Body of pancreas (tissue), 4 donors: ENCODE measurements at regions not wholly inside any gene's neighbourhood (a gene's known extent, or its start where the extent isn't known, plus 50 kb on each side); places are given as distances from the start of the nearest gene placed in this dataset.

Experiments
- ATAC-seq: fragments of 150-250 bp; one replicate; pipeline ENCODE4 v1.9.1; 2016
- DNase-seq, 4 donors: peaks; one replicate each; pipeline ENCODE4 v3.0.0-alpha.2; 2019
- H3K27ac ChIP-seq, 4 donors: fragments of 200-600 bp; sonication (generic); 1 replicate in 3 of 4; 2 replicates in 1 of 4; pipeline versions ENCODE4 v1.5.1 to v1.6.1; 2016 to 2019; ENCODE audit warnings: mild to moderate bottlenecking in 1 of 4, mixed read lengths in 1 of 4, moderate library complexity in 1 of 4
- H3K27me3 ChIP-seq, 2 donors: fragments of 200-600 bp; sonication (generic); one replicate each; pipeline ENCODE4 v1.6.0; 2016; ENCODE audit warnings: mild to moderate bottlenecking in 1 of 2
- H3K36me3 ChIP-seq, 2 donors: fragments of 200-600 bp; sonication (generic); replicated peaks in 1 of 2; 2 replicates each; pipeline ENCODE4 v1.5.1; 2016; ENCODE audit warnings: low read depth in 2 of 2; ENCODE audit not compliant: insufficient read depth in 1 of 2
- H3K4me1 ChIP-seq: fragments of 200-600 bp; sonication (generic); one replicate; pipeline ENCODE4 v1.6.0; 2016
- H3K4me3 ChIP-seq, 2 donors: fragments of 200-600 bp; sonication (generic); 1 replicate in 1 of 2; 2 replicates in 1 of 2; pipeline ENCODE4 v1.5.1; 2016 to 2019
- H3K9me3 ChIP-seq, 3 donors: fragments of 200-600 bp; sonication (generic); 1 replicate in 2 of 3; 2 replicates in 1 of 3; pipeline ENCODE4 v1.5.1; 2016
- CTCF ChIP-seq, 7 experiments: fragments of 450-650 bp in 4 of 7; fragments of 200-600 bp in 3 of 7; sonication (generic) in 3 of 7; IDR thresholded peaks; one replicate each; pipeline ENCODE4 v1.5.1; 2016 to 2019; ENCODE audit warnings: antibody characterized with exemption in 7 of 7
- POLR2A ChIP-seq, 3 donors: fragments of 450-650 bp; IDR thresholded peaks; one replicate each; pipeline ENCODE4 v1.6.1; 2016; ENCODE audit warnings: antibody characterized with exemption in 3 of 3, mild to moderate bottlenecking in 2 of 3
- WGBS, 2 donors: methylation state at CpG; one replicate each; pipeline ENCODE4 v1.1.5; 2017; 5-methylcytosine and 5-hydroxymethylcytosine counted together
- intact Hi-C: fragments of 100-400 bp; cut with DNase I; formaldehyde crosslinking; loops from one replicate; pipeline ENCODE4 v1.15.1; 2023

- WGBS, 2 donors = 26 to 30% methylated on average over 1 of the region's 1 CpG
- Histone ChIP-seq H3K4me1 (no peaks in the 10 kb centered on the region), H3K27ac (no peak overlapping the region), H3K4me3 (no peak overlapping the region), H3K9me3 (peaks cover 0 to under 1% (median 0%) of the 10 kb centered on the region in 3 donors), H3K36me3 (no peaks in the 10 kb centered on the region), H3K27me3 (no peaks in the 10 kb centered on the region)
- TF ChIP-seq POLR2A (IDR thresholded peaks at IDR 0.05) (no peak), CTCF (IDR thresholded peaks at IDR 0.05) (no peak)
- intact Hi-C loops = no loop called here
- DNase-seq = no peak
- ATAC-seq = no peak
Observed at GRCh38 chr20:6519556-6519955, 247.9 kb upstream of the BMP2 start.

- Histone ChIP-seq H3K27ac (no peak overlapping the region), H3K4me1 (no peaks in the 10 kb centered on the region), H3K36me3 (no peaks in the 10 kb centered on the region), H3K9me3 (no peaks in the 10 kb centered on the region), H3K4me3 (no peak overlapping the region), H3K27me3 (no peaks in the 10 kb centered on the region)
- no peak for DNase-seq
- intact Hi-C loops = no loop called here
- WGBS, 2 donors = 0 to 3% methylated on average over 1 of the region's 1 CpG
- no peak for ATAC-seq
- no peak for TF ChIP-seq CTCF (IDR thresholded peaks at IDR 0.05)
- no peak for TF ChIP-seq POLR2A (IDR thresholded peaks at IDR 0.05)
Observed at GRCh38 chr20:6515261-6515660, 252.2 kb upstream of the BMP2 start.

GRCh38 chr20:6513599-6513998 is 253.9 kb upstream of the BMP2 start:
- 58 to 63% methylated on average over 6 of the region's 6 CpGs for WGBS, 2 donors
- H3K4me1 ChIP-seq = no peaks in the 10 kb centered on the region
- no peaks in the 10 kb centered on the region for H3K36me3 ChIP-seq
- H3K27ac ChIP-seq = no peak overlapping the region
- intact Hi-C loops = no loop called here
- no peak overlapping the region for H3K4me3 ChIP-seq
- ATAC-seq (no peak), DNase-seq (no peak)
- TF ChIP-seq CTCF (IDR thresholded peaks at IDR 0.05) = no peak
- no peak for TF ChIP-seq POLR2A (IDR thresholded peaks at IDR 0.05)
- H3K9me3 ChIP-seq = no peaks in the 10 kb centered on the region
- H3K27me3 ChIP-seq = no peaks in the 10 kb centered on the region

- ATAC-seq (no peak), DNase-seq (no peak)
- no peak for TF ChIP-seq POLR2A (IDR thresholded peaks at IDR 0.05)
- no peak for TF ChIP-seq CTCF (IDR thresholded peaks at IDR 0.05)
- no peaks in the 10 kb centered on the region for H3K9me3 ChIP-seq
- intact Hi-C loops = no loop called here
- H3K36me3 ChIP-seq = no peaks in the 10 kb centered on the region
- no peak overlapping the region for H3K4me3 ChIP-seq
- no peaks in the 10 kb centered on the region for H3K27me3 ChIP-seq
- no peaks in the 10 kb centered on the region for H3K4me1 ChIP-seq
- no peak overlapping the region for H3K27ac ChIP-seq
- 30 to 91% methylated on average over 1 of the region's 1 CpG for WGBS, 2 donors
Observed at GRCh38 chr20:6509374-6509773, 258.1 kb upstream of the BMP2 start.

- intact Hi-C loops = no loop called here
- Histone ChIP-seq H3K27me3 (no peaks in the 10 kb centered on the region), H3K9me3 (no peaks in the 10 kb centered on the region), H3K4me1 (no peaks in the 10 kb centered on the region), H3K4me3 (no peak overlapping the region), H3K36me3 (no peaks in the 10 kb centered on the region), H3K27ac (no peak overlapping the region)
- no peak for ATAC-seq
- no peak for DNase-seq
- 38 to 62% methylated on average over 3 of the region's 3 CpGs for WGBS, 2 donors
- no peak for TF ChIP-seq POLR2A (IDR thresholded peaks at IDR 0.05)
- TF ChIP-seq CTCF (IDR thresholded peaks at IDR 0.05) = no peak
Observed at GRCh38 chr20:6506906-6507305, 260.6 kb upstream of the BMP2 start.
